Large intestine (tissue), 3 donors: ENCODE measurements at regions not wholly inside any gene's neighbourhood (a gene's known extent, or its start where the extent isn't known, plus 50 kb on each side); places are given as distances from the start of the nearest gene placed in this dataset.
"Not testable (repeated sequence)": the region's sequence is repeated elsewhere in the genome, so short reads cannot be mapped to it uniquely, and the experiment has no call there.

Source experiments
- DNase-seq, 2 donors: peaks; one replicate each; pipeline versions ENCODE4 v3.0.0 to v3.0.0-alpha.2; 2013
- H3K27ac ChIP-seq: one replicate; pipeline ENCODE4 v1.5.1; 2013; ENCODE audit warnings: low read length
- H3K27me3 ChIP-seq: 2 replicates; pipeline ENCODE4 v1.6.1; 2013; ENCODE audit warnings: low read length; ENCODE audit not compliant: control insufficient read depth, insufficient read depth
- H3K36me3 ChIP-seq: 2 replicates; pipeline ENCODE4 v1.6.1; 2013; ENCODE audit warnings: low read length; ENCODE audit not compliant: control insufficient read depth, insufficient read depth
- H3K4me1 ChIP-seq: one replicate; pipeline ENCODE4 v1.6.1; 2013; ENCODE audit warnings: low read length; ENCODE audit not compliant: control insufficient read depth, insufficient read depth
- H3K4me3 ChIP-seq: one replicate; pipeline ENCODE4 v1.5.1; 2013; ENCODE audit warnings: low read length
- H3K9me3 ChIP-seq: one replicate; pipeline ENCODE4 v1.6.1; 2013; ENCODE audit warnings: mild to moderate bottlenecking, low read depth, low read length, moderate library complexity; ENCODE audit not compliant: control insufficient read depth
- WGBS: methylation state at CpG from one replicate; pipeline ENCODE4 v1.1.5; 2013; ENCODE audit warnings: low lambda C conversion rate; ENCODE audit not compliant: insufficient coverage; 5-methylcytosine and 5-hydroxymethylcytosine counted together

DNA sequence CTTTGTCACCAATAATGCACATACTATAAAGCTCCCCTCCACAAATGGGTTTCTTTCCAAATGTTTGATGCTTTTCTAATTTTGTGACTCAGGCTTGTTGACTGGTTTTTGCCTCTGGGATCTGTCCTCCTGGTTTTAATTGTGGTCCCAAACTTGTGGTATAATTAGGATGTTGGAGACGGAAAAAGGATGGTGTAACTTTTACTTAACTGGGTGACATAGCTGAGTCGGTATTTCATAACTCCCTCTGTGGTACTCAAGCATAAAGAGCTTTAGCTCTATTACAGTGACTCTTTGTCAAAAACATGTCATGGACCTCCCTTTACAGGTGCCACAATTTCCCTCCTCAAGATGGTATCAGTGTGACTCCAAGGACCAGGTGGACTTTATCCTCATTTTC lies 119.7 kb upstream of the RBPJ start:
- DNase-seq: no peak
- no peaks in the 10 kb centered on the region for H3K9me3 ChIP-seq
- H3K4me1 ChIP-seq: no peaks in the 10 kb centered on the region
- no peaks in the 10 kb centered on the region for H3K27me3 ChIP-seq
- H3K4me3 ChIP-seq: no peak overlapping the region
- no peak overlapping the region for H3K27ac ChIP-seq
- WGBS: 100% methylated on average over 1 of the region's 2 CpGs
- H3K36me3 ChIP-seq: no peaks in the 10 kb centered on the region

DNA sequence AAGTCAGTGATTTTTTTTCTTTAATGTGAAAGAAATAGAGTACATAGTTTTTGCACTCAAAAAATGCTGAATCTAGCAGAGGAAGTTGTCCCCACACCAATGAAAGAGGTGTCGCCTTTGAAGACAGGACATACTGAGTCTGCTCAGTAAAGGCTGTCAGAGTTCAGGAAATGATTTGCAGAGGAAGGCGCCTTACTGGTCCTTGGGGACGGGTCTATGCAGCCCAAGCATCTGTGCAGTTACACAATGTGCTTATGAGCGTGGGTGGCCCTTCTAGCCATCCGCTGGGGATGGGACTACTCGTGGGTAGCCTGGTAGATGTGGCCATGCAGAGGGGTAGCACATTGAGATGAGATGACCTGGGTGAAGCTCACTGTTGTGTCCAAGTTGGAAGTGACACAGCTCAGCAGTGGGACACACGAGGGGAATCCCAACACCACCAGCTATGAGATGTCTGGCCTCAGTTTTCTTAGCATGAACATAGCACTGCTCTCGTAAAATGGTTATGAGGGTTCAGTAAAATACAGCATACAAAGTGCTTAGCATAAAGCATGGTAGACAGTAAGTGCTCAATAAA lies 116.5 kb upstream of the RBPJ start:
- DNase-seq: no peak
- WGBS: no CpG with 5 or more reads among the region's 8 CpGs

DNA sequence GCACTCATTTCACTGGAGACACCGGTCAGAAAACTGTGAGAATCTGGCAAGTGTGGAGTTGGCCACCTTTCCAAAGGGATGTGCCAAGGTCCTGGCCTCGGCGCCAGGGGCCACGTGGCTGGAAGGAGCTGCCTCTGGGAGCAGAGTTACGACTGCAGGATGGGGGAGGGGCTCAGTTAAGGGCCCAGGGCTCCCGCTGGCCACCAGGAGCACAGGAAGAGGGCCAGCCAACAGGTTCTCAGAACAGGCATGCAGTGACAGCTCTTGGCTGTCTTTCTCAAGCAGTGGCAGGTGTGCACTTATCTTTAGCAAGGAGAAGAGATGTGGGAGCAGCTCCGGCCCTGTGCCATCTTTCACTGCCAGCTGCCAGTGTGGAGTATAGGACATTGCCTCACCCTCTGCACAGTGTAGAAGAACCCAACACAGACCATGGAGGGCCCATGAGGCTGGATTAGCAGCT lies 115.9 kb upstream of the RBPJ start:
- no peaks in the 10 kb centered on the region for H3K9me3 ChIP-seq
- H3K27ac ChIP-seq: no peak overlapping the region
- H3K4me1 ChIP-seq: no peaks in the 10 kb centered on the region
- WGBS: no CpG with 5 or more reads among the region's 7 CpGs
- no peak for DNase-seq
- H3K36me3 ChIP-seq: no peaks in the 10 kb centered on the region
- no peaks in the 10 kb centered on the region for H3K27me3 ChIP-seq
- no peak overlapping the region for H3K4me3 ChIP-seq

More for the DNA sequence above, 116.5 kb upstream of the RBPJ start:
- Histone ChIP-seq H3K9me3 (no peaks in the 10 kb centered on the region), H3K27ac (no peak overlapping the region), H3K4me1 (no peaks in the 10 kb centered on the region), H3K36me3 (no peaks in the 10 kb centered on the region), H3K27me3 (no peaks in the 10 kb centered on the region), H3K4me3 (no peak overlapping the region)

DNA sequence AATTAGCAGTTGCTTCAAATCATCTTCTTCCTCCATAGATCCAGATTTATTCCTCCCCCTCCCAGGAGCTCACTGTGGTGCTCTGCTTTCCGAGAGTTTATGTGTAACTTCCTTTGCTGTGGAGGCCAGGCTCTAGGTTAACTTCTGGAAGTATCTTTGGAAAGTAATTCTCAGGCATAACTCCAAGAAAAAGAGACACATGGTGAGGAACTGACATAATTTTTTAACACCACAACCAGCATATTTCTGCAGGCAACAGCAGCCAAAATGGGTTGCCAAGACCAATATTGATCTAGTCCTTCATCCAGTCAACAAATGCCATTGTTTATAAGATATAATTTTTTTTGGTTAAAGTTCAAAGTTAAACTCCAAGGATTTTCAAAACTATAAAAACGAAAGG lies 114.5 kb upstream of the RBPJ start:
- no peaks in the 10 kb centered on the region for H3K36me3 ChIP-seq
- WGBS: 71% methylated on average over 1 of the region's 2 CpGs
- H3K27me3 ChIP-seq: no peaks in the 10 kb centered on the region
- H3K4me1 ChIP-seq: no peaks in the 10 kb centered on the region
- H3K4me3 ChIP-seq: no peak overlapping the region
- no peaks in the 10 kb centered on the region for H3K9me3 ChIP-seq
- H3K27ac ChIP-seq: no peak overlapping the region
- no peak for DNase-seq

DNA sequence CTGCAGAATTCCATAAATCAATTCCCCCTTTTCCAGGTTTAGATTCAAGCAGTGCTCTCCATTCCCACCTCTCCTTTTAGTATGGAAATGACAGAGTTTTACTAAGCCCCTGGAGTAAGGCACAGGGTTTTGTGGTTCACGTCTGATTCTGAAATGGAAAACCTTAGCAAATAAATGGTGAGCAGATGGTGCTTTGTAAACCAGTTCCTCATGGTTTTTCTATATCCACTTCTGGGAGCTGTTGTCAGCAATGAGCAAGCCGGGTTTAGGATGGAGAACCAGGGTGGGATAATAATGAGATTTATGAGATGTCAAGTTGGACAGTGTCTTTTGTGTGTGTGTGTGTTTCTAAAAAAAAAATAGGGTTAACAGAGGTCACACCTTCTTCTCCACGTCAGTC lies 113.8 kb upstream of the RBPJ start:
- no peak overlapping the region for H3K27ac ChIP-seq
- no peak overlapping the region for H3K4me3 ChIP-seq
- H3K36me3 ChIP-seq: no peaks in the 10 kb centered on the region
- H3K9me3 ChIP-seq: no peaks in the 10 kb centered on the region
- no peak for DNase-seq
- WGBS: no CpG with 5 or more reads among the region's 3 CpGs
- no peaks in the 10 kb centered on the region for H3K4me1 ChIP-seq
- H3K27me3 ChIP-seq: no peaks in the 10 kb centered on the region

DNA sequence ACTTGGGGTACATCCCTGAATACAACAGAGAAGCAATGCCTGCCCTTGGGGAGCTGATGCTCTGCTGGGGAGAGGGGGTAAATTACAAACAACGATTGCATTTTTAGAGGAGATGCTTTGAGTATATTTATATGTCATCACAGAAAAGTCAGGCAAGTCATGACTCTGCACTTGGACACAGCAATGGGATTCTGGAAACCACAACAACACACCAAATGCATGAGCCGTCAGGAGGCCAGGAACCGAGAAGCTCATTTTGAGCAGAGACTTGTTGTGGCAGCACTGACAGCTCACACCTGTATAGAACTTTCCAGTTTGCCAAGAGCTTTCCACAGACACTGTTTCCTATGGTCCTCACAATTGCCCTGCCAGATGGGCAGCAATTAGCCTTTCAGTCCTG lies 113.2 kb upstream of the RBPJ start:
- Histone ChIP-seq H3K4me1 (no peaks in the 10 kb centered on the region), H3K27me3 (no peaks in the 10 kb centered on the region), H3K9me3 (no peaks in the 10 kb centered on the region), H3K27ac (no peak overlapping the region), H3K36me3 (no peaks in the 10 kb centered on the region), H3K4me3 (no peak overlapping the region)
- no peak for DNase-seq
- 100% methylated on average over 1 of the region's 3 CpGs for WGBS

DNA sequence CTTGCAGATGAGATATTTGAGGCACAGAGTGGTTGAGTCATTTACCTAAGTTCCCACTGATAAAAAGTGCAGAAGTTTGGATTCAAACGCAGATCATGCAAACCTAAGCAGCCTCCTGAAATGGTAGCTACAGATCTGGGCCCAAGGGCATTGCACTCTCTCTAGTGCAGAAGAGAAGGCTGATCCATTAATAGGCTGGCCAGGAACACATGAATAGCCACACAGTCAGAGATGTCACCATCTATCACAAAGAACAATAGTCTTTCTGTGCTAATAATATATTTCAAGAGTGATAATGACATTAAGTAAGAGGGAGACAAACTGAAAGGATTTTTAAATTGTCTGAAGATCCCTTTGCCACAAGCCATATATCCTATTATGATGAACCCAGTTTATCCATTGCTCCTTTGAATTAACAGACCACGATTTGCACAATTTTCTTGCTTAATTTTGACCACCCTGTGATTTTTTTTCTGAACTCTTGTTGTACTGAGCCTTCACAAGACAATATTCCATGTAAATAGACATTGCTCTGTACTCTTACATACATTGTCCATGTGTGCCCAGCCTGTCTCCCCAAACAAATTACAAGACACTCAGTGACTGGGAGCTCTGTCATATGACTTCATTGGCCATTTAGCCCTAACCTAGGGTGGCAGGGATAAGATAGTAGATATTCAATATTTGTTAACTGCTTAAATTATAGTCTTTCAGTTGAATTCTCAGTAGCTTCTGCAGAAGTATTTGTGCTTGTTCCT lies 112.4 kb upstream of the RBPJ start:
- WGBS: no CpG with 5 or more reads among the region's 2 CpGs
- DNase-seq: no peak
- Histone ChIP-seq H3K27me3 (no peaks in the 10 kb centered on the region), H3K27ac (no peak overlapping the region), H3K4me3 (no peak overlapping the region), H3K9me3 (no peaks in the 10 kb centered on the region), H3K36me3 (no peaks in the 10 kb centered on the region), H3K4me1 (no peaks in the 10 kb centered on the region)

DNA sequence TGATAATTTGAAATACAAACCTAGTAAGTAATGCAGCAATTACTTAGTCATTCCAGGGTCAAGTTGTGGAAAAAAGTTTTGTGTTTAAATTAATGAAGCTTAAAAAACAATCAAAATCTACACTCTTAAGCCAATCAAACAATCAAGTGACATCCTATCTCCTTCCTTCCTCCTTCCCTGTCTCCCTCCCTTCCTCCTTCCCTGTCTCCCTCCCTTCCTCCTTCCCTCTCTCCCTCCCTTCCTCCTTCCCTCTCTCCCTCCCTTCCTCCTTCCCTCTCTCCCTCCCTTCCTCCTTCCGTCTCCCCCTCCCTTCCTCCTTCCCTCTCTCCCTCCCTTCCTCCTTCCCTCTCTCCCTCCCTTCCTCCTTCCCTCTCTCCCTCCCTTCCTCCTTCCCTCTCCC lies 111.4 kb upstream of the RBPJ start:
- H3K4me1 ChIP-seq, H3K4me3 ChIP-seq, H3K36me3 ChIP-seq, DNase-seq, H3K27ac ChIP-seq, H3K27me3 ChIP-seq, H3K9me3 ChIP-seq: not testable (repeated sequence)
- WGBS: 80% methylated on average over 1 of the region's 1 CpG

DNA sequence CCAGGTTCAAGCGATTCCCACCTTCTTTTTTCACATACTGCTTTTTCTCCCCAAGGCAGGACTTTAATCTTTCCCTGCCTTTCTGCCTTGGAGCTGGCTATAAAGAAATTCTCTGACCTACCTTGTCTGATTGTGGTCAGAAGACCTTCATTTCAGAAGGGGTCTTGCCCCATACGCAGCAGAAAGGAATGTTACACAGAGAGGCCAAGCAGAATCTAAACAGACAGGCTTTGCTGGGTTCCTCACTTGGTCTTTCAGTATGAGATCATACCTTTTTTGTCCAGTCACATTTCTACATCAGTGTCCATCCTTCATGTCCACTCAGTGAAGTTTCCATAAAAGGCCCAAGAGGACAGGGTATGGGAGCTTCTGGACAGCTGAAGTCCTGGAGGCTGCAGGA lies 108.3 kb upstream of the RBPJ start:
- Histone ChIP-seq H3K27ac (no peak overlapping the region), H3K27me3 (no peaks in the 10 kb centered on the region), H3K9me3 (no peaks in the 10 kb centered on the region), H3K4me3 (no peak overlapping the region), H3K4me1 (no peaks in the 10 kb centered on the region), H3K36me3 (no peaks in the 10 kb centered on the region)
- WGBS: no CpG with 5 or more reads among the region's 2 CpGs
- no peak for DNase-seq

DNA sequence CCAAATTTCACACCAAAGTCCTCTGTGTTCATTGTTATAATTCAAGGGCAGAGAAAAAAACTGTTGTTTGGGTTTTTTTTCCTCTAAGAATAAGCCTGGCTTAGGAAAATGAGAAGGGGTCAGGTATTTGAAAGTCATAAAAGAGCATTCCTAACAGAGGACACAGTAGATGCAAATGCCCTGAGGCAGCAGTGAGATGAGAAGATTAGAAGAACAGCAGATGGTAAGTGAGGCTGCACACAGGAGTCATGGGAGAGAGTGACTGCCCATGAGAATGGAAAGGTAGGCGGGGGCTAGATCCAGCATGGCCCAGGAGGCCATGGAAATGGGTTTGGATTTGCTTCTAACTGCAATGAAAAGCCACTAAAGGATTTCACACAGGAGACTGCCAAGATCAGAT lies 107.5 kb upstream of the RBPJ start:
- no peak overlapping the region for H3K4me3 ChIP-seq
- H3K9me3 ChIP-seq: no peaks in the 10 kb centered on the region
- no peaks in the 10 kb centered on the region for H3K36me3 ChIP-seq
- H3K27ac ChIP-seq: no peak overlapping the region
- no peaks in the 10 kb centered on the region for H3K4me1 ChIP-seq
- H3K27me3 ChIP-seq: no peaks in the 10 kb centered on the region
- no peak for DNase-seq
- WGBS: no CpG with 5 or more reads among the region's 1 CpG

DNA sequence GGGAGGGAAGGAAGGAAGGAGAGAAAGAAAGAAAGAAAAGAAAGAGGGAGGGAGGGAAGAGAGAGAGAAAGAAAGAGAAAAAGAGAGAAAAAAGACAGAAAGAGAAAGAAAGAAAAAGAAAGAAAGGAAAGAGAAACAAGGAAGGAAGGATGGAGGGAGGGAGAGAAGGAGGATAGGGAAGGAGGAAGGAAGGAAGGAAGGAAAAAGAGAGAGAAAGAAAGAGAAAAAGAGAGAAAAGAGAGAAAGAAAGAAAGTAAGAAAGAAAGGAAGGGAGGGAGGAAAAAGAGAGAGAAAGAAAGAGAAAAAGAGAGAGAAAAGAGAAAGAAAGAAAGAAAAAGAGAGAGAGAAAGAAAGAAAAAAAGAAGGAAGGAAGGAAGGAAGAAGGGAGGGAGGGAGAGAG lies 105.8 kb upstream of the RBPJ start:
- H3K4me1 ChIP-seq: peaks cover 2% of the 10 kb centered on the region
- H3K36me3 ChIP-seq: no peaks in the 10 kb centered on the region
- H3K4me3 ChIP-seq: no peak overlapping the region
- no peak overlapping the region for H3K27ac ChIP-seq
- no peak for DNase-seq
- H3K27me3 ChIP-seq: no peaks in the 10 kb centered on the region
- H3K9me3 ChIP-seq: no peaks in the 10 kb centered on the region
